Endodermal cell (in vitro differentiated cells): ENCODE measurements at regions not wholly inside any gene's neighbourhood (a gene's known extent, or its start where the extent isn't known, plus 50 kb on each side); places are given as distances from the start of the nearest gene placed in this dataset.
A peak's percentile ranks its signal among the peaks of the same experiment; 100 is the strongest.

Source experiments
- DNase-seq: peaks from one replicate; pipeline ENCODE4 v3.0.0-alpha.2; 2017
- H3K27ac ChIP-seq: 2 replicates; pipeline ENCODE4 v1.5.1; 2013; ENCODE audit warnings: mild to moderate bottlenecking, low read depth, low read length, moderate library complexity
- H3K27me3 ChIP-seq: 2 replicates; pipeline ENCODE4 v1.6.1; 2013; ENCODE audit warnings: mild to moderate bottlenecking, low read length, moderate library complexity; ENCODE audit not compliant: insufficient read depth, control insufficient read depth, poor library complexity, severe bottlenecking
- H3K36me3 ChIP-seq: 2 replicates; pipeline ENCODE4 v1.7.0; 2013; ENCODE audit warnings: mild to moderate bottlenecking, low read length, moderate library complexity; ENCODE audit not compliant: control insufficient read depth, insufficient read depth
- H3K4me1 ChIP-seq: one replicate; pipeline ENCODE4 v1.7.0; 2013; ENCODE audit warnings: low read length; ENCODE audit not compliant: control insufficient read depth, insufficient read depth
- H3K4me3 ChIP-seq: 2 replicates; pipeline ENCODE4 v1.5.1; 2013; ENCODE audit warnings: mild to moderate bottlenecking, low read length, moderate library complexity
- H3K9ac ChIP-seq: 2 replicates; pipeline ENCODE4 v1.6.1; 2013; ENCODE audit warnings: mild to moderate bottlenecking, low read length, moderate library complexity; ENCODE audit not compliant: poor library complexity, severe bottlenecking; ENCODE audit errors: extremely low read depth
- H3K9me3 ChIP-seq: 2 replicates; pipeline ENCODE4 v1.6.1; 2013; ENCODE audit warnings: mild to moderate bottlenecking, low read length, moderate library complexity; ENCODE audit not compliant: control insufficient read depth
- H3K27ac Mint-ChIP-seq: 2 replicates; pipeline ENCODE4 v1.8.0; 2020; ENCODE audit warnings: mixed read lengths
- H3K27me3 Mint-ChIP-seq: 2 replicates; pipeline ENCODE4 v1.8.0; 2021; ENCODE audit warnings: mild to moderate bottlenecking, mixed read lengths; ENCODE audit not compliant: insufficient read depth
- H3K36me3 Mint-ChIP-seq: 2 replicates; pipeline ENCODE4 v1.8.0; 2020; ENCODE audit warnings: low read depth, mixed read lengths
- H3K4me1 Mint-ChIP-seq: 2 replicates; pipeline ENCODE4 v1.8.0; 2020; ENCODE audit warnings: mixed read lengths
- H3K4me3 Mint-ChIP-seq: 2 replicates; pipeline ENCODE4 v1.8.0; 2020; ENCODE audit warnings: mild to moderate bottlenecking, moderate library complexity, mixed read lengths
- H3K9me3 Mint-ChIP-seq: 2 replicates; pipeline ENCODE4 v1.8.0; 2020; ENCODE audit warnings: mild to moderate bottlenecking, mixed read lengths
- WGBS, 2 experiments: methylation state at CpG; one replicate each; pipeline versions ENCODE4 v1.1.5 to v1.1.7; 2013; ENCODE audit warnings: missing lambda C conversion rate in 2 of 2, mixed read lengths in 1 of 2; ENCODE audit not compliant: insufficient coverage in 1 of 2, insufficient read length in 1 of 2; 5-methylcytosine and 5-hydroxymethylcytosine counted together
- TF ChIP-seq, protein P1 (sequence below): fragments of 200-600 bp; sonication (generic); conservative IDR thresholded peaks from 2 replicates; pipeline ENCODE4 v1.5.0; 2021; ENCODE audit warnings: antibody characterized with exemption, mild to moderate bottlenecking

DNA sequence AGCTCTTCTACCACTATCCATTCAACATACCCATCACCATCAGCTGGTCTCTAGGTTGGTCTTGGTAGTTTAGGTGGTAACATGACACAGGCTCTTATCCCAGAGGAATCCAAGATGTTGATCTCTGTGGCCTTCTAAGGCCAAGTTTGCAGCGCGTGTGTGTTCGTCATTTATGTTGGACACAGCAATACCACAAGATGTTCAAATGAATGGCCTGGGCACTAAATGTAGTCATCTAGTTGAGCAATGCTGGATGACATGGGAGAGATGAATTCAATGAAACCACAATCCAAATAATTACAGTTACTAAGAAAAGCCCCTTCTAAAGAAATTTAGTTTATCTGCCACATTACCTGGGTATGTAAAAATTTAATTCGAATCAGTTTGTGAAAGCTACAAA, 292.4 kb downstream of the MRPS30 start:
- no peaks in the 10 kb centered on the region for H3K27me3 Mint-ChIP-seq
- 92 to 100% methylated on average over 4 of the region's 4 CpGs for WGBS, 2 experiments
- Histone ChIP-seq H3K36me3 (no peaks in the 10 kb centered on the region), H3K27ac (no peak overlapping the region), H3K27me3 (no peaks in the 10 kb centered on the region), H3K9me3 (no peaks in the 10 kb centered on the region), H3K4me3 (no peak overlapping the region), H3K4me1 (no peaks in the 10 kb centered on the region), H3K9ac (no peak overlapping the region)
- H3K9me3 Mint-ChIP-seq, result peaks cover 16% of the 10 kb centered on the region
- no peaks in the 10 kb centered on the region for H3K4me1 Mint-ChIP-seq
- no peak for DNase-seq
- no peak overlapping the region for H3K4me3 Mint-ChIP-seq
- no peak overlapping the region for H3K27ac Mint-ChIP-seq
- TF ChIP-seq, protein P1, sequence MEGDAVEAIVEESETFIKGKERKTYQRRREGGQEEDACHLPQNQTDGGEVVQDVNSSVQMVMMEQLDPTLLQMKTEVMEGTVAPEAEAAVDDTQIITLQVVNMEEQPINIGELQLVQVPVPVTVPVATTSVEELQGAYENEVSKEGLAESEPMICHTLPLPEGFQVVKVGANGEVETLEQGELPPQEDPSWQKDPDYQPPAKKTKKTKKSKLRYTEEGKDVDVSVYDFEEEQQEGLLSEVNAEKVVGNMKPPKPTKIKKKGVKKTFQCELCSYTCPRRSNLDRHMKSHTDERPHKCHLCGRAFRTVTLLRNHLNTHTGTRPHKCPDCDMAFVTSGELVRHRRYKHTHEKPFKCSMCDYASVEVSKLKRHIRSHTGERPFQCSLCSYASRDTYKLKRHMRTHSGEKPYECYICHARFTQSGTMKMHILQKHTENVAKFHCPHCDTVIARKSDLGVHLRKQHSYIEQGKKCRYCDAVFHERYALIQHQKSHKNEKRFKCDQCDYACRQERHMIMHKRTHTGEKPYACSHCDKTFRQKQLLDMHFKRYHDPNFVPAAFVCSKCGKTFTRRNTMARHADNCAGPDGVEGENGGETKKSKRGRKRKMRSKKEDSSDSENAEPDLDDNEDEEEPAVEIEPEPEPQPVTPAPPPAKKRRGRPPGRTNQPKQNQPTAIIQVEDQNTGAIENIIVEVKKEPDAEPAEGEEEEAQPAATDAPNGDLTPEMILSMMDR, result no peak
- H3K36me3 Mint-ChIP-seq, result peaks cover 3% of the 10 kb centered on the region

DNA sequence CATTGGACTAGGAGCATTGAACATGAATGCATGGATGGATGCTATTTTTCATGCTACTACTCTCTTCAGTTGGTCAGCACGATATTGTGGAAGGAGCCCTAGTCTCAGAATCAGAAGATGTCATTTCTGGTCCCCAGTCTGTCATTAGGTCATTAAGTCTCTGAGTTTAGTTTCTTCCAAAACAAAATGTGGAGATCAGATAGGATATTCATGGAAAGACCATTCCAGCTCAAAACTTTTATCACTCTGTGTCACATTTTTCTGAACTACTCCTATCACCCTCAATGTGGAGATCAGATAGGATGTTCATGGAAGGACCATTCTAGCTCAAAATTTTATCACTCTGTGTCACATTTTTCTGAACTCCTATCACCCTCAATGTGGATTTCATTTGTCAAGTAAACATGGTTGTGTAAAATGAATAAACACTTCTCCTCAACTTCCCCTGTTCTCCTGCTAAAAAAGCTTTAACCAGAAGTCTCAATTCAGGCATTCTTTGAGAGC, 296.8 kb downstream of the MRPS30 start:
- no peaks in the 10 kb centered on the region for H3K27me3 Mint-ChIP-seq
- no peak overlapping the region for H3K27ac ChIP-seq
- H3K27ac Mint-ChIP-seq, result no peak overlapping the region
- H3K27me3 ChIP-seq, result no peaks in the 10 kb centered on the region
- H3K4me1 Mint-ChIP-seq, result peaks cover 21% of the 10 kb centered on the region
- no peak overlapping the region for H3K4me3 ChIP-seq
- TF ChIP-seq, protein P1, result no peak
- H3K36me3 Mint-ChIP-seq, result peaks cover 3% of the 10 kb centered on the region
- WGBS, 2 experiments, result 89% methylated on average over 1 of the region's 1 CpG; no CpG with 5 or more reads in 1 of the 2 experiments
- no peak overlapping the region for H3K4me3 Mint-ChIP-seq
- DNase-seq, result no peak
- no peaks in the 10 kb centered on the region for H3K36me3 ChIP-seq
- peaks cover 16% of the 10 kb centered on the region for H3K9me3 Mint-ChIP-seq
- H3K9me3 ChIP-seq, result peaks cover 4% of the 10 kb centered on the region
- H3K4me1 ChIP-seq, result peaks cover 13% of the 10 kb centered on the region
- no peak overlapping the region for H3K9ac ChIP-seq

GRCh38 chr5:45109062-45109461, 300.3 kb downstream of the MRPS30 start:
- Mint-ChIP-seq H3K27ac (no peak overlapping the region), H3K27me3 (no peaks in the 10 kb centered on the region), H3K4me3 (no peak overlapping the region), H3K36me3 (no peaks in the 10 kb centered on the region), H3K9me3 (peaks cover 7% of the 10 kb centered on the region), H3K4me1 (peaks cover 37% of the 10 kb centered on the region)
- Histone ChIP-seq H3K9me3 (peaks cover 4% of the 10 kb centered on the region), H3K4me1 (peaks cover 18% of the 10 kb centered on the region), H3K9ac (no peak overlapping the region), H3K27me3 (no peaks in the 10 kb centered on the region), H3K27ac (no peak overlapping the region), H3K4me3 (peak overlapping the region; percentile 16), H3K36me3 (no peaks in the 10 kb centered on the region)
- WGBS, 2 experiments, result 90% methylated on average over 1 of the region's 1 CpG; no CpG with 5 or more reads in 1 of the 2 experiments
- TF ChIP-seq, protein P1, result peak; percentile 32
- DNase-seq, result peak; percentile 54
